B cell (primary cell): ENCODE measurements at regions not wholly inside any gene's neighbourhood (a gene's known extent, or its start where the extent isn't known, plus 50 kb on each side); places are given as distances from the start of the nearest gene placed in this dataset.

Experiments used
- ATAC-seq: fragments of 200-7000 bp; cut with Tn5 transposase; one replicate; pipeline ENCODE4 v1.10.0; 2021; ENCODE audit warnings: low read depth, mild to moderate bottlenecking, moderate number of reproducible peaks, moderate library complexity
- CTCF ChIA-PET: fragments of 350-600 bp; sonication (Branson Sonifier 250); formaldehyde crosslinking; loops from one replicate; lab custom pipeline; 2021; ENCODE audit warnings: antibody characterized with exemption, inconsistent platforms; lab: Charles Lee
- POLR2A ChIA-PET: fragments of 350-600 bp; sonication (Branson Sonifier 250); formaldehyde crosslinking; loops from one replicate; lab custom pipeline; 2021; ENCODE audit warnings: antibody characterized with exemption; lab: Charles Lee
- DNase-seq: peaks from one replicate; pipeline ENCODE4 v3.0.0; 2013
- H2AFZ ChIP-seq: 2 replicates; pipeline ENCODE4 v1.6.1; 2012; ENCODE audit warnings: mild to moderate bottlenecking, low read depth, low read length; ENCODE audit not compliant: insufficient read depth, poor library complexity, severe bottlenecking
- H3K27ac ChIP-seq, 2 donors: 1 replicate in 1 of 2; 2 replicates in 1 of 2; pipeline ENCODE4 v1.5.1; 2012 to 2013; ENCODE audit warnings: low read length in 2 of 2, mild to moderate bottlenecking in 2 of 2, moderate library complexity in 1 of 2
- H3K27me3 ChIP-seq, 4 experiments: fragments of 200-600 bp in 1 of 4; sonication (generic) in 1 of 4; replicated peaks in 1 of 4; 1 replicate in 2 of 4; 2 replicates in 2 of 4; pipeline versions ENCODE4 v1.6.1 to v1.7.0; 2013 to 2016; ENCODE audit warnings: low read length in 3 of 4, mild to moderate bottlenecking in 2 of 4, mixed read lengths in 1 of 4, moderate library complexity in 1 of 4; ENCODE audit not compliant: insufficient read depth in 4 of 4, control insufficient read depth in 3 of 4; ENCODE audit errors: control extremely low read depth in 1 of 4
- H3K36me3 ChIP-seq, 2 experiments: replicated peaks in 1 of 2; 1 replicate in 1 of 2; 2 replicates in 1 of 2; pipeline versions ENCODE4 v1.6.1 to v1.7.1; 2013; ENCODE audit warnings: low read length in 1 of 2; ENCODE audit not compliant: insufficient read depth in 2 of 2, control insufficient read depth in 1 of 2; ENCODE audit errors: control extremely low read depth in 1 of 2, extremely low read depth in 1 of 2
- H3K4me1 ChIP-seq, 2 donors: fragments of 200-600 bp in 1 of 2; sonication (generic) in 1 of 2; 1 replicate in 1 of 2; 2 replicates in 1 of 2; pipeline versions ENCODE4 v1.5.1 to v1.6.1; 2013 to 2017; ENCODE audit warnings: low read length in 2 of 2; ENCODE audit not compliant: control insufficient read depth in 2 of 2, insufficient read depth in 2 of 2
- H3K4me2 ChIP-seq: replicated peaks from 2 replicates; pipeline ENCODE3; 2012; ENCODE audit warnings: mild to moderate bottlenecking, low read depth, low read length; ENCODE audit not compliant: poor library complexity, severe bottlenecking
- H3K4me3 ChIP-seq, 5 experiments: fragments of 200-600 bp in 1 of 5; sonication (generic) in 1 of 5; 1 replicate in 3 of 5; 2 replicates in 2 of 5; pipeline versions ENCODE4 v1.5.1 to v1.7.0; 2011 to 2016; ENCODE audit warnings: low read length in 4 of 5, mild to moderate bottlenecking in 4 of 5, low read depth in 2 of 5, control low read depth in 1 of 5, moderate library complexity in 1 of 5; ENCODE audit not compliant: insufficient read depth in 1 of 5; ENCODE audit errors: control extremely low read depth in 1 of 5, extremely low read depth in 1 of 5
- H3K79me2 ChIP-seq: fragments of 200-600 bp; sonication (generic); one replicate; pipeline ENCODE4 v1.6.0; 2016; ENCODE audit warnings: low read length; ENCODE audit not compliant: control insufficient read depth, insufficient read depth
- H3K9ac ChIP-seq: fragments of 200-600 bp; sonication (generic); 2 replicates; pipeline ENCODE4 v1.6.1; 2017; ENCODE audit warnings: mild to moderate bottlenecking, low read length, moderate library complexity
- H3K9me3 ChIP-seq, 3 donors: one replicate each; pipeline versions ENCODE4 v1.6.1 to v1.7.1; 2013; ENCODE audit warnings: low read length in 2 of 3; ENCODE audit not compliant: control insufficient read depth in 2 of 3, insufficient read depth in 1 of 3; ENCODE audit errors: control extremely low read depth in 1 of 3
- H4K20me1 ChIP-seq: 2 replicates; pipeline ENCODE4 v1.6.0; 2012; ENCODE audit warnings: mild to moderate bottlenecking, low read length; ENCODE audit not compliant: insufficient read depth, control insufficient read depth, poor library complexity, severe bottlenecking
- H3K27ac Mint-ChIP-seq: one replicate; pipeline ENCODE4 v1.8.0; 2021; ENCODE audit warnings: mixed read lengths
- H3K27me3 Mint-ChIP-seq: one replicate; pipeline ENCODE4 v1.8.0; 2021; ENCODE audit warnings: mixed read lengths
- H3K4me1 Mint-ChIP-seq: one replicate; pipeline ENCODE4 v1.8.0; 2021; ENCODE audit warnings: mixed read lengths
- H3K4me3 Mint-ChIP-seq: one replicate; pipeline ENCODE4 v1.8.0; 2021; ENCODE audit warnings: mixed read lengths
- H3K9me3 Mint-ChIP-seq: one replicate; pipeline ENCODE4 v1.8.0; 2022; ENCODE audit warnings: mixed read lengths; ENCODE audit not compliant: insufficient read depth
- EZH2 ChIP-seq: IDR thresholded peaks from 2 replicates; pipeline ENCODE4 v1.6.1; 2012; ENCODE audit warnings: borderline replicate concordance, low read depth, mild to moderate bottlenecking, moderate library complexity, low read length; ENCODE audit not compliant: insufficient read depth, poor library complexity, severe bottlenecking
- WGBS: methylation state at CpG from one replicate; pipeline ENCODE4 v1.1.5; 2013; ENCODE audit warnings: missing lambda C conversion rate; ENCODE audit not compliant: insufficient coverage; 5-methylcytosine and 5-hydroxymethylcytosine counted together
- intact Hi-C: fragments of 100-400 bp; cut with micrococcal nuclease; formaldehyde crosslinking; loops from one replicate; pipeline ENCODE4 v1.10.0; 2022
- TF ChIP-seq, protein P1 (sequence below): fragments of 200-600 bp; IDR thresholded peaks from one replicate; pipeline ENCODE4 v1.8.0; 2022; ENCODE audit warnings: antibody characterized with exemption, mild to moderate bottlenecking

DNA sequence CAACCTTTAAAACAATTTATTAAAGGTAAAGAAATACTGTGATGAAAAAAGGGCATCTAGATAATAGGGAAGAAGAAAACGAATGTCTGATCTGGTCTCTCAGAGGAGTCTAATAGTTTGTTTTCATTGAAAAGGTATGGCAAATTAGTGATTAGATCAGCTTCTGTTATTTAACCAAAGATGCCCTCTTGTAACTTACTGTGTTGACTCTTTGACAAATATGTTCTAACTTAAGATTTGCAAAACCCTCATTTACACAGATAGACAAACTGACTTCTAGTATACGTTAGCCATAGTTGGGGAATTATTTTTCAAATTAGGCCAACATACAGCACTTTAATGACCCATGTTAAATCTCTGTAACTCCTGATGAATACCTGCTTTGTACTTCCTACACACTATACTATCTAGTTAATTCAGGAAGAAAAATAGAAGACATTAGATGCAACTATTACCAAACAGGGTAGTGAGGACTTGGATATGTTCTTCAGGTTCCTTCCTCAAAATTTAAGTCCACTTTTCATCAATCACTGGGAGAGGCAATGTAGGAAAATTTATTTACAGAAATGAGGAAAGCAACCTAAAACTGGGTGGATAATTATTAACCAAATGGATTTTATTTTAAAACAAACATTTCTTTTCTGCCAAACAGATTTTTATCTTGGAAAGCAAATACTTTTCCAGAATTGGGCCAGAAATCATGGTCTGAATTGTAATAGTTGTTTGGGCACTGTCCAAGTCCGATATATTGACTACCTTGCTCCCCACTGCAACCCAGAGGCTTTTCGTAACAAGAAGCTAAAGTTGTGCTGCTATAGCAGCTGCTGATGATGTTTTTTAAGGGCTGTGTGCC lies 66.4 kb upstream of the PPP2R2B start:
- intact Hi-C loops = no loop called here
- WGBS = no CpG with 5 or more reads among the region's 4 CpGs
- DNase-seq (no peak), ATAC-seq (no peak)
- H3K4me1 ChIP-seq = no peaks in the 10 kb centered on the region
- TF ChIP-seq, protein P1, sequence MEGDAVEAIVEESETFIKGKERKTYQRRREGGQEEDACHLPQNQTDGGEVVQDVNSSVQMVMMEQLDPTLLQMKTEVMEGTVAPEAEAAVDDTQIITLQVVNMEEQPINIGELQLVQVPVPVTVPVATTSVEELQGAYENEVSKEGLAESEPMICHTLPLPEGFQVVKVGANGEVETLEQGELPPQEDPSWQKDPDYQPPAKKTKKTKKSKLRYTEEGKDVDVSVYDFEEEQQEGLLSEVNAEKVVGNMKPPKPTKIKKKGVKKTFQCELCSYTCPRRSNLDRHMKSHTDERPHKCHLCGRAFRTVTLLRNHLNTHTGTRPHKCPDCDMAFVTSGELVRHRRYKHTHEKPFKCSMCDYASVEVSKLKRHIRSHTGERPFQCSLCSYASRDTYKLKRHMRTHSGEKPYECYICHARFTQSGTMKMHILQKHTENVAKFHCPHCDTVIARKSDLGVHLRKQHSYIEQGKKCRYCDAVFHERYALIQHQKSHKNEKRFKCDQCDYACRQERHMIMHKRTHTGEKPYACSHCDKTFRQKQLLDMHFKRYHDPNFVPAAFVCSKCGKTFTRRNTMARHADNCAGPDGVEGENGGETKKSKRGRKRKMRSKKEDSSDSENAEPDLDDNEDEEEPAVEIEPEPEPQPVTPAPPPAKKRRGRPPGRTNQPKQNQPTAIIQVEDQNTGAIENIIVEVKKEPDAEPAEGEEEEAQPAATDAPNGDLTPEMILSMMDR = no peak
- no peak for TF ChIP-seq EZH2
- H3K9me3 Mint-ChIP-seq = peaks cover 5% of the 10 kb centered on the region
- no peaks in the 10 kb centered on the region for H3K36me3 ChIP-seq
- no peaks in the 10 kb centered on the region for H3K27me3 ChIP-seq
- H3K27ac Mint-ChIP-seq = no peak overlapping the region
- no peak overlapping the region for H3K4me3 ChIP-seq
- H3K27ac ChIP-seq = no peak overlapping the region
- H3K79me2 ChIP-seq = no peaks in the 10 kb centered on the region
- H3K4me3 Mint-ChIP-seq = no peak overlapping the region
- H3K27me3 Mint-ChIP-seq = no peaks in the 10 kb centered on the region
- H3K4me1 Mint-ChIP-seq = no peaks in the 10 kb centered on the region
- H3K9me3 ChIP-seq = no peaks in the 10 kb centered on the region
- H4K20me1 ChIP-seq = no peaks in the 10 kb centered on the region
- POLR2A ChIA-PET = no interaction called here
- CTCF ChIA-PET = no interaction called here
- H2AFZ ChIP-seq = no peak overlapping the region
- no peak overlapping the region for H3K4me2 ChIP-seq
- H3K9ac ChIP-seq = no peak overlapping the region

DNA sequence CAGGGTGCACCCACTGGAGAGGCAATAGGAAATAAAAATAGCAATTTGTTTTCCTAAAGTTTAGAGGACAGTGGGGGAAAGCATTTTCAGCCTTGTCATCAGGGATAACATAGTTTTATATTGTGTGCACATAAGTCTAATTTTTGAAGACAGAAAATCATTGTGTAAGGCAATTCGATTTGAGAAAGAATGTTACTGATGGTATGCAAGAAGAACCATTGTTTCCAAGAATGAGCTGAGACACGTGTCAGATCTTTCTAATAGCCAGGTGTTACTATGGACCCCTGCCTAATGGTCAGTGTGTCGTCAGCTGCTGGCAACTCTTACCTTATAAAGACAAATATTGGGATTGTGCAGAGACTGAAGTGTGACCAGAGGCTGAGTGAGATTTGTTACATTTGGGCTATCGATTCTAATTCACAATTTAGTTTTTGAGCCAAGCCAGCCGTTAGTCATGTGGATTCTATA lies 67.1 kb upstream of the PPP2R2B start:
- Histone ChIP-seq H3K27ac (no peak overlapping the region), H3K9me3 (no peaks in the 10 kb centered on the region), H3K9ac (no peak overlapping the region), H3K4me3 (no peak overlapping the region), H3K79me2 (no peaks in the 10 kb centered on the region), H4K20me1 (no peaks in the 10 kb centered on the region), H3K4me1 (no peaks in the 10 kb centered on the region), H3K27me3 (no peaks in the 10 kb centered on the region), H3K4me2 (no peak overlapping the region), H2AFZ (no peak overlapping the region), H3K36me3 (no peaks in the 10 kb centered on the region)
- 100% methylated on average over 1 of the region's 5 CpGs for WGBS
- Mint-ChIP-seq H3K9me3 (peaks cover 5% of the 10 kb centered on the region), H3K4me1 (no peaks in the 10 kb centered on the region), H3K27me3 (no peaks in the 10 kb centered on the region), H3K4me3 (no peak overlapping the region), H3K27ac (no peak overlapping the region)
- intact Hi-C loops = no loop called here
- no peak for TF ChIP-seq EZH2
- TF ChIP-seq, protein P1 = no peak
- POLR2A ChIA-PET = no interaction called here
- DNase-seq (no peak), ATAC-seq (no peak)
- CTCF ChIA-PET = interaction anchor here (0.7 kb wide), 1 partner anchor 20 kb away, joined by 3 read pairs; no protein-coding TSS in a partner anchor
